ENCODE measurements at regions not wholly inside any gene's neighbourhood (a gene's known extent, or its start where the extent isn't known, plus 50 kb on each side); places are given as distances from the start of the nearest gene placed in this dataset.

GRCh38 chr16:14324581-14324980 is 253.5 kb downstream of the MRTFB start:
- Histone ChIP-seq H3K4me3 (IDR thresholded peaks at IDR 0.05; ENCODE audit: insufficient read depth, low read depth, low read length) (no peak overlapping the region), H3K4me1 (ENCODE audit: low read depth, poor library complexity, severe bottlenecking) (no peaks in the 10 kb centered on the region), H3K79me2 (ENCODE audit: insufficient read depth, low read depth) (peaks cover 59% of the 10 kb centered on the region), H3K9ac (no peak overlapping the region), H3K27ac (no peak overlapping the region), H3K36me3 (ENCODE audit: insufficient read depth) (no peaks in the 10 kb centered on the region; the same call in 1 of the 2 replicates), H4K20me1 (ENCODE audit: insufficient read depth) (peaks cover 9% of the 10 kb centered on the region; the same call in 1 of the 2 replicates), H3K4me2 (no peak overlapping the region), H3K27me3 (ENCODE audit: insufficient read depth, low read depth) (no peaks in the 10 kb centered on the region), H2AFZ (ENCODE audit: low read depth) (no peak overlapping the region)
- TF ChIP-seq, protein P1, sequence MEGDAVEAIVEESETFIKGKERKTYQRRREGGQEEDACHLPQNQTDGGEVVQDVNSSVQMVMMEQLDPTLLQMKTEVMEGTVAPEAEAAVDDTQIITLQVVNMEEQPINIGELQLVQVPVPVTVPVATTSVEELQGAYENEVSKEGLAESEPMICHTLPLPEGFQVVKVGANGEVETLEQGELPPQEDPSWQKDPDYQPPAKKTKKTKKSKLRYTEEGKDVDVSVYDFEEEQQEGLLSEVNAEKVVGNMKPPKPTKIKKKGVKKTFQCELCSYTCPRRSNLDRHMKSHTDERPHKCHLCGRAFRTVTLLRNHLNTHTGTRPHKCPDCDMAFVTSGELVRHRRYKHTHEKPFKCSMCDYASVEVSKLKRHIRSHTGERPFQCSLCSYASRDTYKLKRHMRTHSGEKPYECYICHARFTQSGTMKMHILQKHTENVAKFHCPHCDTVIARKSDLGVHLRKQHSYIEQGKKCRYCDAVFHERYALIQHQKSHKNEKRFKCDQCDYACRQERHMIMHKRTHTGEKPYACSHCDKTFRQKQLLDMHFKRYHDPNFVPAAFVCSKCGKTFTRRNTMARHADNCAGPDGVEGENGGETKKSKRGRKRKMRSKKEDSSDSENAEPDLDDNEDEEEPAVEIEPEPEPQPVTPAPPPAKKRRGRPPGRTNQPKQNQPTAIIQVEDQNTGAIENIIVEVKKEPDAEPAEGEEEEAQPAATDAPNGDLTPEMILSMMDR (conservative IDR thresholded peaks at IDR 0.05; ENCODE audit: low read depth, low read length): no peak

- Histone ChIP-seq H3K9ac (no peak overlapping the region), H3K36me3 (ENCODE audit: insufficient read depth) (peaks cover 3% of the 10 kb centered on the region; the same call in 1 of the 2 replicates), H3K27me3 (ENCODE audit: insufficient read depth, low read depth) (no peaks in the 10 kb centered on the region), H4K20me1 (ENCODE audit: insufficient read depth) (peaks cover 9% of the 10 kb centered on the region; the same call in 1 of the 2 replicates), H2AFZ (ENCODE audit: low read depth) (no peak overlapping the region), H3K27ac (no peak overlapping the region), H3K4me3 (IDR thresholded peaks at IDR 0.05; ENCODE audit: insufficient read depth, low read depth, low read length) (no peak overlapping the region), H3K4me1 (ENCODE audit: low read depth, poor library complexity, severe bottlenecking) (peaks cover 6% of the 10 kb centered on the region), H3K79me2 (ENCODE audit: insufficient read depth, low read depth) (peaks cover 83% of the 10 kb centered on the region), H3K4me2 (no peak overlapping the region)
- TF ChIP-seq, protein P1 (conservative IDR thresholded peaks at IDR 0.05; ENCODE audit: low read depth, low read length): no peak
Observed at GRCh38 chr16:14322186-14322585, 251.1 kb downstream of the MRTFB start.

- H3K4me3 ChIP-seq (IDR thresholded peaks at IDR 0.05; ENCODE audit: insufficient read depth, low read depth, low read length): no peak overlapping the region
- TF ChIP-seq, protein P1 (conservative IDR thresholded peaks at IDR 0.05; ENCODE audit: low read depth, low read length): no peak
- H3K9ac ChIP-seq: no peak overlapping the region
- H3K4me1 ChIP-seq (ENCODE audit: low read depth, poor library complexity, severe bottlenecking): peaks cover 10% of the 10 kb centered on the region
- H3K4me2 ChIP-seq: no peak overlapping the region
- peaks cover 89% of the 10 kb centered on the region for H3K79me2 ChIP-seq (ENCODE audit: insufficient read depth, low read depth)
- H2AFZ ChIP-seq (ENCODE audit: low read depth): no peak overlapping the region
- peaks cover 13% of the 10 kb centered on the region; the same call in 1 of the 2 replicates for H4K20me1 ChIP-seq (ENCODE audit: insufficient read depth)
- H3K27me3 ChIP-seq (ENCODE audit: insufficient read depth, low read depth): no peaks in the 10 kb centered on the region
- H3K36me3 ChIP-seq (ENCODE audit: insufficient read depth): peaks cover 3% of the 10 kb centered on the region; the same call in 1 of the 2 replicates
- H3K27ac ChIP-seq: no peak overlapping the region
Observed at GRCh38 chr16:14321542-14321941, 250.4 kb downstream of the MRTFB start.

DNA sequence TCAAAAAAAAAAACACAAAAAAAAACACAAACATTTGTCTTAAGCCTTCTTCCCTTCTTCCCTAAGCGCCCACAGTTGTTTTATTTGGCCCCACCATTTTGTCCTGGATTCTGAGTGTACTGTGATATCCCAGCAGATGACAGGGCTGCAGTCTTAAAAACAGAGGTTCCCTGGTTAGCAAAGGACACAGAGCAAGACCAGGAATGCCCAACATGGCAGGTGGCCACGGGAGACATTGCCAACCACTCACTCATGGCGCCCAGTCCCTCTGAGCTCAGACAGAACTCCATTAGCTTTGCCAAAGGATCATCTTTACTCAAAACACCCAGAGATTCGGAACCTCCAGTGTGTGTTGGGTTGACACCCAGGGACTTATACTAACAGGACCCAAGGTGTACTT is 249.3 kb downstream of the MRTFB start:
- Histone ChIP-seq H3K4me2 (no peak overlapping the region), H3K79me2 (ENCODE audit: insufficient read depth, low read depth) (peaks cover 92% of the 10 kb centered on the region), H4K20me1 (ENCODE audit: insufficient read depth) (peaks cover 23% of the 10 kb centered on the region; the same call in 1 of the 2 replicates), H3K9ac (no peak overlapping the region), H3K27ac (no peak overlapping the region), H3K36me3 (ENCODE audit: insufficient read depth) (peaks cover 3% of the 10 kb centered on the region; the same call in 1 of the 2 replicates), H3K4me1 (ENCODE audit: low read depth, poor library complexity, severe bottlenecking) (peaks cover 20% of the 10 kb centered on the region), H2AFZ (ENCODE audit: low read depth) (no peak overlapping the region), H3K27me3 (ENCODE audit: insufficient read depth, low read depth) (no peaks in the 10 kb centered on the region), H3K4me3 (IDR thresholded peaks at IDR 0.05; ENCODE audit: insufficient read depth, low read depth, low read length) (no peak overlapping the region)
- TF ChIP-seq, protein P1 (conservative IDR thresholded peaks at IDR 0.05; ENCODE audit: low read depth, low read length): no peak

Measured in KMS-11 (cell line).